GM10266 (cell line): ENCODE measurements at regions not wholly inside any gene's neighbourhood (a gene's known extent, or its start where the extent isn't known, plus 50 kb on each side); places are given as distances from the start of the nearest gene placed in this dataset.

Experiments used
- DNase-seq: peaks from one replicate; pipeline ENCODE4 v3.0.0; 2012; ENCODE audit errors: extremely low spot score
- CTCF ChIP-seq: IDR thresholded peaks from 2 replicates; pipeline ENCODE4 v1.5.1; 2012; ENCODE audit warnings: mild to moderate bottlenecking, low read depth; ENCODE audit not compliant: control insufficient read depth, insufficient read depth; ENCODE audit errors: missing control alignments

- TF ChIP-seq CTCF, result no peak
- no peak for DNase-seq
These were observed 87.3 kb upstream of the DHRS4 start for GRCh38 chr14:23866269-23866668.

DNA sequence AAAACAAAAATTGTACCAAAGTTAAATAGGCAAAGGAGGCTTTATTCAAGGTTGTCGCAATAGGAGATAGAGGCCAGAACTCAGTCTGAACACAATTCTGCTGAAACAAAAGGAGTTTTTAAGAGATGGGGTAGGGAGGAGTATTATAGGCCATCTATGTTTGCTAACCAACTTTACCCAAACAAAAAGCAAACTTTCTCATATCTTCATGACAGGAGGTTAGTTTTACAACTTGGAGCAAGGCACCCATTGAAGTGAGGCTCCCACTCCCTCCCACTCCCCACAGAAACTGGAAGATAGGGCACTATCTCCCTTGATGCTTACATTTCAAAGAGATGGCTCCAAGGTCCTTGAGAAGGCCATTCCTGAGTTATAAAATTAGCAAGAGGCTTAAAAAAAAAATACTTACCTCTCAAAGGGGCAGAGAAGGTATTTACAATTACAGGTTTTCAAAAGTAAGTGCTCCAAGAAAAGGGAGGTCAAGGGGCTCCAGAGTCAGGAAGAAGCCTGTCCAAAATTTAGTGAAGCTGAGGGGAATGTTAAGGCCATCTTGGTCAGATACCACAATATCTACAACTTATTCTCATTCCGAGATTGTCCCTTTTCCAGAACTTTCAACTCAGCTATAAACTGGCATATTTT lies 84.4 kb upstream of the DHRS4 start:
- TF ChIP-seq CTCF, result no peak
- no peak for DNase-seq

DNA sequence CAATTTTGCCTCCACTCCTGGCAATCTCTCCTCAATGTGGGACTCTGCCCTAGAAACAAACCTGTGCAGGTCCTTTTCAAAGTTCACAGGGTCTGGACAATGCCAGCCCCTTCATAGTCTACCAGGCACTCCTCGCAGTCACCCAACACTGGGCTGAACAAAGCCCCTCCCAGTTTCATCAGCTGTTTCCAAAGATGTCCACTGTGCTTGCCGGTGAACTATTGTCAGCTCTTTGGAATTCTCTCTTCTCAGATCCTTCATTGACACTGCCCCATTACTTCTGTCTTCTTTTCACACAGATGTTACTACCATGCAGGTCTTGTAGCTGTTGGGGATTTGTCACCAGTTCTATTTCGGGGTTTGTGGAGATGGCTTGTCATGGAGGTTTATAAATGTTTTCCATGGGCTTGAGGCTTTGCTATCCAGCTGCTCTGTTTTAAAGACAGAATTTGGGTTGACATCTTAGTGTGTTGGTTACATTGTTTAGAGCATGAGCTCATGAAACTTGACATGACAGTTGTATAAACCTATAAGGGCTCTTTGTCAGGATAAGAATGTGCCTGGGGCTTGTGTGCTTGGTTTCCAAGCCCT lies 77.3 kb upstream of the DHRS4 start:
- TF ChIP-seq CTCF, result no peak
- no peak for DNase-seq

DNA sequence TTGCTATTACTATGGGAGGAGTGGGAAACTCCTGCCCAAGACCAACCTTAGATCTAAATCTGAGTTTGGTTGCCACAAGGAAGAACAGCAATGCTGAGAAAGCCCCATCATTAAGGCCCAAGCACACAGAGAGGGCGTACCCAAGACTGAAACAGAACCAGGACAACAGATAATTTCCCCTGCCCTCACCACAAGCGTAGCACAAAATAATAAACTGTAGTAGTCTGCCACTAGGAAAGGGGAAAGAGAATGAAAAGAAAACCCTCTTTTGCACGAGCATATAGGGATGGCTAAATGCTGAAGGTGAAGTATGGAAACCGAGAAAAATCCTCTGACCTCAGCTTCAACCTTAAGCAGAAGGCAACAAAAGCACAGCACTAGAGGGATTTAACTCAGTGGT lies 76.5 kb upstream of the DHRS4 start:
- no peak for TF ChIP-seq CTCF
- DNase-seq, result no peak

GRCh38 chr14:23877538-23878180 lies 75.9 kb upstream of the DHRS4 start:
- no peak for TF ChIP-seq CTCF
- DNase-seq, result peak; percentile 54

DNA sequence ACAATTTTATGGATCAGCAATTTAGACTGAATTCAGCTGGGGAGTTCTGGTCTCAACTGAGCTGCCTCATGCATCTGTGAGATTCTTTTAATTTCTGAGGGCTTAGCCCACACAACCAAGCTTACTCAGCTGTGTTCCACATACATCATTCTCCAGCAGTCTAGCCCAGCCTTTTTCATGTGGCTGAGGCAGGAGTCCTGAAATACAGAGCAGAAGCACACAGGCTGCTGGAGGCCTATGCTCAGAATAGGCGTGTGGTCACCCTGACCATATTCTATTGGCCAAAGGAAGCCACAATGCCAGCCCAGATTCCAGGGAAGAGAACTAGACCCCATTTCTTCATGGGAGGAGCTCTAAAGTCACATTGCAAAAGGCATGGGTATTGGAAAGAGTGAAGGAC lies 72.3 kb upstream of the DHRS4 start:
- DNase-seq, result no peak
- TF ChIP-seq CTCF, result no peak
